ENCODE measurements at regions not wholly inside any gene's neighbourhood (a gene's known extent, or its start where the extent isn't known, plus 50 kb on each side); places are given as distances from the start of the nearest gene placed in this dataset.

- DNase-seq (ENCODE audit: low spot score), result no peak
- no peak for TF ChIP-seq EZH2 (IDR thresholded peaks at IDR 0.05; ENCODE audit: borderline replicate concordance)
- TF ChIP-seq CTCF (IDR thresholded peaks at IDR 0.05; ENCODE audit: poor library complexity), result no peak
- TF ChIP-seq EZH2phosphoT487 (IDR thresholded peaks at IDR 0.05; ENCODE audit: low read depth, severe bottlenecking, unreplicated experiment), result no peak
Measured at GRCh38 chr16:65796481-65796880, 570.0 kb upstream of the CDH5 start.

GRCh38 chr16:65794973-65795372, 571.5 kb upstream of the CDH5 start:
- Histone ChIP-seq H3K4me2 (no peak overlapping the region), H3K27me3 (no peaks in the 10 kb centered on the region), H3K36me3 (replicated peaks; ENCODE audit: insufficient read depth, low read depth) (no peaks in the 10 kb centered on the region), H4K20me1 (ENCODE audit: insufficient read depth, poor library complexity, severe bottlenecking) (no peaks in the 10 kb centered on the region), H2AFZ (no peak overlapping the region), H3K4me1 (ENCODE audit: insufficient read depth) (no peaks in the 10 kb centered on the region), H3K27ac (no peak overlapping the region), H3K79me2 (no peaks in the 10 kb centered on the region), H3K9me2 (replicated peaks; ENCODE audit: insufficient read depth) (no peaks in the 10 kb centered on the region), H3K9me3 (ENCODE audit: low read depth) (no peaks in the 10 kb centered on the region), H3K4me3 (no peak overlapping the region)
- DNase-seq (ENCODE audit: low spot score), result no peak
- TF ChIP-seq EZH2phosphoT487 (IDR thresholded peaks at IDR 0.05; ENCODE audit: low read depth, severe bottlenecking, unreplicated experiment) (no peak), CTCF (IDR thresholded peaks at IDR 0.05; ENCODE audit: poor library complexity) (no peak), EZH2 (IDR thresholded peaks at IDR 0.05; ENCODE audit: borderline replicate concordance) (no peak)
- WGBS (ENCODE audit: low lambda C conversion rate, missing lambda C conversion rate), result 76% methylated on average over 1 of the region's 1 CpG

More at GRCh38 chr16:65796481-65796880, 570.0 kb upstream of the CDH5 start:
- H3K9me3 ChIP-seq (ENCODE audit: low read depth), result no peaks in the 10 kb centered on the region
- H3K27me3 ChIP-seq, result no peaks in the 10 kb centered on the region
- no peaks in the 10 kb centered on the region for H3K36me3 ChIP-seq (replicated peaks; ENCODE audit: insufficient read depth, low read depth)
- H3K4me1 ChIP-seq (ENCODE audit: insufficient read depth), result no peaks in the 10 kb centered on the region
- H3K79me2 ChIP-seq, result no peaks in the 10 kb centered on the region
- 66% methylated on average over 3 of the region's 3 CpGs for whole genome bisulfite sequencing (ENCODE audit: low lambda C conversion rate, missing lambda C conversion rate)
- no peaks in the 10 kb centered on the region for H3K9me2 ChIP-seq (replicated peaks; ENCODE audit: insufficient read depth)
- no peak overlapping the region for H3K4me2 ChIP-seq
- no peaks in the 10 kb centered on the region for H4K20me1 ChIP-seq (ENCODE audit: insufficient read depth, poor library complexity, severe bottlenecking)
- no peak overlapping the region for H3K27ac ChIP-seq
- H3K4me3 ChIP-seq, result no peak overlapping the region
- H2AFZ ChIP-seq, result no peak overlapping the region

GRCh38 chr16:65793781-65794180, 572.7 kb upstream of the CDH5 start:
- Histone ChIP-seq H3K27me3 (no peaks in the 10 kb centered on the region), H3K27ac (no peak overlapping the region), H3K9me2 (replicated peaks; ENCODE audit: insufficient read depth) (no peaks in the 10 kb centered on the region), H3K36me3 (replicated peaks; ENCODE audit: insufficient read depth, low read depth) (no peaks in the 10 kb centered on the region), H3K79me2 (no peaks in the 10 kb centered on the region), H2AFZ (no peak overlapping the region), H3K4me3 (no peak overlapping the region), H3K4me1 (ENCODE audit: insufficient read depth) (no peaks in the 10 kb centered on the region), H4K20me1 (ENCODE audit: insufficient read depth, poor library complexity, severe bottlenecking) (no peaks in the 10 kb centered on the region), H3K4me2 (no peak overlapping the region), H3K9me3 (ENCODE audit: low read depth) (no peaks in the 10 kb centered on the region)
- no peak for DNase-seq (ENCODE audit: low spot score)
- WGBS (ENCODE audit: low lambda C conversion rate, missing lambda C conversion rate), result 66% methylated on average over 3 of the region's 3 CpGs
- no peak for TF ChIP-seq EZH2 (IDR thresholded peaks at IDR 0.05; ENCODE audit: borderline replicate concordance)
- no peak for TF ChIP-seq EZH2phosphoT487 (IDR thresholded peaks at IDR 0.05; ENCODE audit: low read depth, severe bottlenecking, unreplicated experiment)

- H3K27me3 ChIP-seq, result no peaks in the 10 kb centered on the region
- no peaks in the 10 kb centered on the region for H3K9me3 ChIP-seq (ENCODE audit: low read depth)
- no peaks in the 10 kb centered on the region for H3K4me1 ChIP-seq (ENCODE audit: insufficient read depth)
- H2AFZ ChIP-seq, result no peak overlapping the region
- H4K20me1 ChIP-seq (ENCODE audit: insufficient read depth, poor library complexity, severe bottlenecking), result no peaks in the 10 kb centered on the region
- H3K4me2 ChIP-seq, result no peak overlapping the region
- no peak overlapping the region for H3K27ac ChIP-seq
- no peak overlapping the region for H3K4me3 ChIP-seq
- DNase-seq (ENCODE audit: low spot score), result no peak
- no peaks in the 10 kb centered on the region for H3K79me2 ChIP-seq
- H3K9me2 ChIP-seq (replicated peaks; ENCODE audit: insufficient read depth), result no peaks in the 10 kb centered on the region
- TF ChIP-seq CTCF (IDR thresholded peaks at IDR 0.05; ENCODE audit: poor library complexity) (no peak), EZH2phosphoT487 (IDR thresholded peaks at IDR 0.05; ENCODE audit: low read depth, severe bottlenecking, unreplicated experiment) (no peak), EZH2 (IDR thresholded peaks at IDR 0.05; ENCODE audit: borderline replicate concordance) (no peak)
- 95% methylated on average over 2 of the region's 2 CpGs for WGBS (ENCODE audit: low lambda C conversion rate, missing lambda C conversion rate)
- H3K36me3 ChIP-seq (replicated peaks; ENCODE audit: insufficient read depth, low read depth), result no peaks in the 10 kb centered on the region
Measured at GRCh38 chr16:65790768-65791167, 575.7 kb upstream of the CDH5 start.
